HEK293 (cell line): ENCODE measurements at regions not wholly inside any gene's neighbourhood (a gene's known extent, or its start where the extent isn't known, plus 50 kb on each side); places are given as distances from the start of the nearest gene placed in this dataset.

ENCODE experiments used
- CTCF ChIP-seq: fragments of 450-650 bp; formaldehyde crosslinking; IDR thresholded peaks from 2 replicates; pipeline ENCODE4 v1.5.1; 2016; ENCODE audit warnings: missing biosample characterization, missing genetic modification characterization
- REST ChIP-seq: fragments of 450-650 bp; formaldehyde crosslinking; IDR thresholded peaks from 2 replicates; pipeline ENCODE4 v1.5.1; 2016; ENCODE audit warnings: missing biosample characterization, missing genetic modification characterization
- TCF7L2 ChIP-seq: IDR thresholded peaks from 2 replicates; pipeline ENCODE4 v1.6.1; 2011; ENCODE audit warnings: low read depth, mild to moderate bottlenecking, inconsistent platforms, low read length, moderate library complexity, borderline replicate concordance
- ZNF248 ChIP-seq: fragments of 450-650 bp; formaldehyde crosslinking; IDR thresholded peaks from 2 replicates; pipeline ENCODE4 v1.5.1; 2017; ENCODE audit warnings: missing biosample characterization, missing genetic modification characterization
- ZNF404 ChIP-seq: fragments of 450-650 bp; formaldehyde crosslinking; IDR thresholded peaks from 2 replicates; pipeline ENCODE4 v1.5.1; 2017; ENCODE audit warnings: missing biosample characterization, missing genetic modification characterization
- ZNF501 ChIP-seq: fragments of 450-650 bp; formaldehyde crosslinking; IDR thresholded peaks from 2 replicates; pipeline ENCODE4 v1.5.1; 2016; ENCODE audit warnings: missing biosample characterization, missing genetic modification characterization
- ZNF544 ChIP-seq: fragments of 450-650 bp; formaldehyde crosslinking; IDR thresholded peaks from 2 replicates; pipeline ENCODE4 v1.5.0; 2017; ENCODE audit warnings: missing biosample characterization, missing genetic modification characterization
- ZNF785 ChIP-seq: fragments of 450-650 bp; formaldehyde crosslinking; IDR thresholded peaks from 2 replicates; pipeline ENCODE4 v1.5.1; 2016; ENCODE audit warnings: missing biosample characterization, missing genetic modification characterization
- ZNF830 ChIP-seq: fragments of 450-650 bp; IDR thresholded peaks from 2 replicates; pipeline ENCODE4 v1.5.0; 2018; ENCODE audit warnings: missing biosample characterization, missing genetic modification characterization, low read depth, mild to moderate bottlenecking, moderate library complexity
- ZSCAN16 ChIP-seq: fragments of 450-650 bp; formaldehyde crosslinking; IDR thresholded peaks from 2 replicates; pipeline ENCODE4 v1.5.1; 2016; ENCODE audit warnings: missing biosample characterization, missing genetic modification characterization
- ZSCAN23 ChIP-seq: fragments of 450-650 bp; formaldehyde crosslinking; IDR thresholded peaks from 2 replicates; pipeline ENCODE4 v1.5.1; 2016; ENCODE audit warnings: missing biosample characterization, missing genetic modification characterization
- TF ChIP-seq, protein P1 (sequence below): fragments of 450-650 bp; formaldehyde crosslinking; IDR thresholded peaks from 2 replicates; pipeline ENCODE4 v1.5.1; 2016; ENCODE audit warnings: missing biosample characterization, missing genetic modification characterization
- TF ChIP-seq, protein P2 (sequence below): fragments of 450-650 bp; formaldehyde crosslinking; IDR thresholded peaks from 2 replicates; pipeline ENCODE4 v1.5.1; 2016; ENCODE audit warnings: missing biosample characterization, missing genetic modification characterization
- TF ChIP-seq, protein P3 (sequence below): fragments of 450-650 bp; formaldehyde crosslinking; IDR thresholded peaks from 2 replicates; pipeline ENCODE4 v1.5.1; 2017; ENCODE audit warnings: missing biosample characterization, missing genetic modification characterization

GRCh38 chr1:74971982-74972381 is 162.2 kb upstream of the LHX8 start:
- TF ChIP-seq ZNF830 (tag by site-specific recombination), result no peak
- no peak for TF ChIP-seq CTCF (tag by site-specific recombination)
- TF ChIP-seq ZNF404 (tag by site-specific recombination), result no peak
- TF ChIP-seq ZNF248, result no peak
- TF ChIP-seq, protein P1, sequence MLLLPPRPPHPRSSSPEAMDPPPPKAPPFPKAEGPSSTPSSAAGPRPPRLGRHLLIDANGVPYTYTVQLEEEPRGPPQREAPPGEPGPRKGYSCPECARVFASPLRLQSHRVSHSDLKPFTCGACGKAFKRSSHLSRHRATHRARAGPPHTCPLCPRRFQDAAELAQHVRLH (tag by site-specific recombination), result no peak
- TF ChIP-seq, protein P2, sequence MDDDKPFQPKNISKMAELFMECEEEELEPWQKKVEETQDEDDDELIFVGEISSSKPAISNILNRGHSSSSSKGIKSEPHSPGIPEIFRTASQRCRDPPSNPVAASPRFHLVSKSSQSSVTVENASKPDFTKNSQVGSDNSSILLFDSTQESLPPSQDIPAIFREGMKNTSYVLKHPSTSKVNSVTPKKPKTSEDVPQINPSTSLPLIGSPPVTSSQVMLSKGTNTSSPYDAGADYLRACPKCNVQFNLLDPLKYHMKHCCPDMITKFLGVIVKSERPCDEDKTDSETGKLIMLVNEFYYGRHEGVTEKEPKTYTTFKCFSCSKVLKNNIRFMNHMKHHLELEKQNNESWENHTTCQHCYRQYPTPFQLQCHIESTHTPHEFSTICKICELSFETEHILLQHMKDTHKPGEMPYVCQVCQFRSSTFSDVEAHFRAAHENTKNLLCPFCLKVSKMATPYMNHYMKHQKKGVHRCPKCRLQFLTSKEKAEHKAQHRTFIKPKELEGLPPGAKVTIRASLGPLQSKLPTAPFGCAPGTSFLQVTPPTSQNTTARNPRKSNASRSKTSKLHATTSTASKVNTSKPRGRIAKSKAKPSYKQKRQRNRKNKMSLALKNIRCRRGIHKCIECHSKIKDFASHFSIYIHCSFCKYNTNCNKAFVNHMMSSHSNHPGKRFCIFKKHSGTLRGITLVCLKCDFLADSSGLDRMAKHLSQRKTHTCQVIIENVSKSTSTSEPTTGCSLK (tag by site-specific recombination), result no peak
- no peak for TF ChIP-seq ZNF544 (tag by site-specific recombination)
- no peak for TF ChIP-seq ZSCAN16 (tag by site-specific recombination)
- no peak for TF ChIP-seq ZNF785
- no peak for TF ChIP-seq REST (tag by site-specific recombination)
- TF ChIP-seq TCF7L2, result peak; percentile 95
- TF ChIP-seq, protein P3, sequence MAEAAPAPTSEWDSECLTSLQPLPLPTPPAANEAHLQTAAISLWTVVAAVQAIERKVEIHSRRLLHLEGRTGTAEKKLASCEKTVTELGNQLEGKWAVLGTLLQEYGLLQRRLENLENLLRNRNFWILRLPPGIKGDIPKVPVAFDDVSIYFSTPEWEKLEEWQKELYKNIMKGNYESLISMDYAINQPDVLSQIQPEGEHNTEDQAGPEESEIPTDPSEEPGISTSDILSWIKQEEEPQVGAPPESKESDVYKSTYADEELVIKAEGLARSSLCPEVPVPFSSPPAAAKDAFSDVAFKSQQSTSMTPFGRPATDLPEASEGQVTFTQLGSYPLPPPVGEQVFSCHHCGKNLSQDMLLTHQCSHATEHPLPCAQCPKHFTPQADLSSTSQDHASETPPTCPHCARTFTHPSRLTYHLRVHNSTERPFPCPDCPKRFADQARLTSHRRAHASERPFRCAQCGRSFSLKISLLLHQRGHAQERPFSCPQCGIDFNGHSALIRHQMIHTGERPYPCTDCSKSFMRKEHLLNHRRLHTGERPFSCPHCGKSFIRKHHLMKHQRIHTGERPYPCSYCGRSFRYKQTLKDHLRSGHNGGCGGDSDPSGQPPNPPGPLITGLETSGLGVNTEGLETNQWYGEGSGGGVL (tag by site-specific recombination), result no peak
- no peak for TF ChIP-seq ZSCAN23 (tag by site-specific recombination)
- no peak for TF ChIP-seq ZNF501
